Epithelial cell of esophagus (primary cell): ENCODE measurements at regions not wholly inside any gene's neighbourhood (a gene's known extent, or its start where the extent isn't known, plus 50 kb on each side); places are given as distances from the start of the nearest gene placed in this dataset.
A peak's percentile ranks its signal among the peaks of the same experiment; 100 is the strongest.

ENCODE experiments used
- DNase-seq: peaks from one replicate; pipeline ENCODE4 v3.0.0; 2010; ENCODE audit warnings: low read depth
- H3K4me3 ChIP-seq: 2 replicates; pipeline ENCODE4 v1.5.1; 2011; ENCODE audit warnings: mild to moderate bottlenecking, low read length, control low read depth
- CTCF ChIP-seq: IDR thresholded peaks from 2 replicates; pipeline ENCODE4 v1.5.1; 2011; ENCODE audit warnings: low read depth, mild to moderate bottlenecking, low read length, control low read depth, inconsistent platforms; ENCODE audit not compliant: insufficient read depth; ENCODE audit errors: missing control alignments

GRCh38 chr15:95874637-95875036, 455.9 kb upstream of the NR2F2 start:
- no peak for DNase-seq
- no peak for TF ChIP-seq CTCF
- no peak overlapping the region for H3K4me3 ChIP-seq

DNA sequence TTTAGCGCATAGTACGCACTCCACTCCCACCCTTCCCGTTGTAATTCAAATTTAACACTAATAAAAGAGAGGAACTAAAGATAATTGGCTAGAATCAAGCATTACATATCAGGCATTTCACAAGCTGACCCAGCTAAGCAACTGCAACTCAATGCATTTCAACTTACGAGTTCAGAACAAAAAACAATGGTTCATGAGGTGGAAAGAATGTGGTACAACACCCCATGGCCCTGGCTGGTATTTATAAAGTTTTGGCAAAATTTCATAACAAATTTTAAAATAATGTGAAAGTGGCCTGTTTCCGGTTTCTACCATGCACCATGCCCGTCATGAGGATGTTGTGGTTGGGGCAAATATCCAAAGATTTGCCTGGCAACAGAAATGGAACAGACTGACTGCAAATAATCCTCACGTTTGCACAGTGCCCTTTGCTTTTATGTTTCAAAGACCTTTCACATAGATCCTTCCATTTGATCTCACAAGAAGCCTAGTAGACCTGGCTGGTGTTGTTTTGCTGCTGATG, 455.3 kb upstream of the NR2F2 start:
- DNase-seq, result peak; percentile 68

DNA sequence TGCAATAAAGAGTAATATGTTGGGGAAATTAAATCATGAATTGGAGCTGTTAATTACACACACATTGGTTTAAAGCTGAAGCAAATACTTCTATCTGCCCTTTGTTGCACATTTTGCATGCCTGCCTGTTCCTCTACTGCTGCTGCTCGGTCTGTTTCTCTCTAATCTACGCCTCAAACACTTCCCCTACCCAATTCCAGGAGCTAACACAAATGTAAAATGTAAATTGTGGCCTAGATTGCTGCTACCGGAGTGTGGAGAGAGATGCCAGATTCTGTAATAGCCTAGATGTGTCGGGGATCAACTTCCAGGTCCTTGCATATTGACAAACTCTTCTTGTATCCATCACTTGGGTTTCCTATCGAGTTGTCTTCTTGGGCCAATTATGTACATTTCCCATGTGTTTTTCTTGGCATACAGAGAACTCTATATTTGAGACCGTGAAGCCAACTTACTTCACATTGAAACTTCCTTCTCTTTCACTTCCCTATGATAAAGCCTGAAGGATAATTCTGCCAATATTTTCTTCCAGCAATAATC, 450.4 kb upstream of the NR2F2 start:
- TF ChIP-seq CTCF, result no peak
- DNase-seq, result no peak
- H3K4me3 ChIP-seq, result no peak overlapping the region

More for the DNA sequence above, 455.3 kb upstream of the NR2F2 start:
- no peak overlapping the region for H3K4me3 ChIP-seq
- peak; percentile 5 for TF ChIP-seq CTCF

DNA sequence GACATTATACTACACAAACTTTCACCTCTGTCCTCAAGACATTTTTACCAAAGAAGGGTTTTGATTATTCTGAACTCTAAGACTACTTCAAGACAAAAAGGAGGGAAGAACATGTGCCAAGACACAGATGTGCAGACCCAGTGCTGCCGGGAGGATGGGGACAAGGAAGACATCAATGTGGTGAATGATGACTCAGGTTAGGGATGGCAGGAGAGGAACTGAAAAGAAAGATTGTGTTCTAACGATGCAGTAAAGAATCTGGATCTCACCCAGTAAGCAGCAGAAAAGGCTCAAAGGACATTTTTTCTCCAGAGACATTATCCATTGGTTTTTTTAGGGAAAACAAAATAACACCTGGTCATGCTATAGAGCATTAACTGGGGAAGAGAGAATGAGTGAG, 449.9 kb upstream of the NR2F2 start:
- no peak overlapping the region for H3K4me3 ChIP-seq
- TF ChIP-seq CTCF, result no peak
- no peak for DNase-seq

GRCh38 chr15:95883064-95883463, 447.4 kb upstream of the NR2F2 start:
- DNase-seq, result no peak
- no peak overlapping the region for H3K4me3 ChIP-seq
- TF ChIP-seq CTCF, result no peak

DNA sequence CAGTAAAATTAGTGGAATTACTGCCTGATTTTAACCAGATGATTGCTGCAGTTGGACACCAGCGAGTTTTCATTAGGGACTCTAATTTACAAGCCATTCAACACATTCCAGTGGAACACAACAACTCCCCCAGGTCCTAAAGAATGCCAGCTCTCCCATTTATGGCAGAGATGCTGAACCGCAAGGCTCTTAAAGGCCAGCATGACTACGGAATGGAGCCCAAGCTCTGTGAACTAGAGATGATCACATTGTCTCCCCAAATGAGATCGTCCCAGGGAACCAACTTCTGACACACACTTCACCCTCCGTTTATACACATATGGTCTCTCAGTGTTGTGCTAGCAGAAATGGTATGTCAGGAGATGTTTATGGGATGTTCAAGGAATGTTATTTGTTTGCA, 446.2 kb upstream of the NR2F2 start:
- no peak for DNase-seq
- no peak for TF ChIP-seq CTCF
- H3K4me3 ChIP-seq, result no peak overlapping the region
